ENCODE measurements at regions not wholly inside any gene's neighbourhood (a gene's known extent, or its start where the extent isn't known, plus 50 kb on each side); places are given as distances from the start of the nearest gene placed in this dataset.

- H3K27me3 ChIP-seq = no peaks in the 10 kb centered on the region
- TF ChIP-seq CTCF (IDR thresholded peaks at IDR 0.05) = no peak
- TF ChIP-seq EP300 (IDR thresholded peaks at IDR 0.05) = no peak
- TF ChIP-seq POLR2A (IDR thresholded peaks at IDR 0.05) = no peak
- WGBS, 2 donors = 86 to 91% methylated on average over 1 of the region's 1 CpG
- H3K4me1 ChIP-seq = no peaks in the 10 kb centered on the region
- H3K4me3 ChIP-seq = no peak overlapping the region
- H3K36me3 ChIP-seq = no peaks in the 10 kb centered on the region
- H3K27ac ChIP-seq = no peak overlapping the region
- no peak for DNase-seq (ENCODE audit: low spot score in 2 of 2)
- H3K9me3 ChIP-seq = no peaks in the 10 kb centered on the region
Measured at GRCh38 chr17:53090770-53091169, 732.0 kb upstream of the KIF2B start.

- 84 to 87% methylated on average over 6 of the region's 6 CpGs for WGBS, 2 donors
- no peaks in the 10 kb centered on the region for H3K36me3 ChIP-seq
- H3K27ac ChIP-seq = no peak overlapping the region
- H3K9me3 ChIP-seq = no peaks in the 10 kb centered on the region
- H3K4me3 ChIP-seq = no peak overlapping the region
- no peak for DNase-seq (ENCODE audit: low spot score in 2 of 2)
- no peak for TF ChIP-seq POLR2A (IDR thresholded peaks at IDR 0.05)
- TF ChIP-seq CTCF (IDR thresholded peaks at IDR 0.05) = no peak
- no peak for TF ChIP-seq EP300 (IDR thresholded peaks at IDR 0.05)
- no peaks in the 10 kb centered on the region for H3K27me3 ChIP-seq
- H3K4me1 ChIP-seq = no peaks in the 10 kb centered on the region
Measured at GRCh38 chr17:53088481-53088880, 734.2 kb upstream of the KIF2B start.

- 41 to 50% methylated on average over 4 of the region's 4 CpGs for WGBS, 2 donors
Measured at GRCh38 chr17:53061446-53061845, 761.3 kb upstream of the KIF2B start.

GRCh38 chr17:53058031-53058430 is 764.7 kb upstream of the KIF2B start:
- no peaks in the 10 kb centered on the region for H3K27me3 ChIP-seq
- 72 to 73% methylated on average over 4 of the region's 4 CpGs for WGBS, 2 donors
- H3K4me3 ChIP-seq = no peak overlapping the region
- no peaks in the 10 kb centered on the region for H3K36me3 ChIP-seq
- H3K4me1 ChIP-seq = no peaks in the 10 kb centered on the region
- no peak for DNase-seq (ENCODE audit: low spot score in 2 of 2)
- no peak overlapping the region for H3K27ac ChIP-seq
- TF ChIP-seq EP300 (IDR thresholded peaks at IDR 0.05) (no peak), CTCF (IDR thresholded peaks at IDR 0.05) (no peak), POLR2A (IDR thresholded peaks at IDR 0.05) (no peak)
- peaks cover 0 to 18% (median 0%) of the 10 kb centered on the region in 4 donors for H3K9me3 ChIP-seq

More at GRCh38 chr17:53061446-53061845, 761.3 kb upstream of the KIF2B start:
- Histone ChIP-seq H3K9me3 (peaks cover 0 to 12% (median 0%) of the 10 kb centered on the region in 4 donors), H3K4me1 (no peaks in the 10 kb centered on the region), H3K36me3 (no peaks in the 10 kb centered on the region), H3K27ac (no peak overlapping the region), H3K27me3 (no peaks in the 10 kb centered on the region), H3K4me3 (no peak overlapping the region)
- no peak for TF ChIP-seq EP300 (IDR thresholded peaks at IDR 0.05)
- no peak for TF ChIP-seq POLR2A (IDR thresholded peaks at IDR 0.05)
- TF ChIP-seq CTCF (IDR thresholded peaks at IDR 0.05) = no peak
- no peak for DNase-seq (ENCODE audit: low spot score in 2 of 2)

- Histone ChIP-seq H3K4me1 (no peaks in the 10 kb centered on the region), H3K27me3 (no peaks in the 10 kb centered on the region), H3K4me3 (no peak overlapping the region), H3K27ac (no peak overlapping the region), H3K9me3 (peaks cover 0 to 8% (median 0%) of the 10 kb centered on the region in 4 donors), H3K36me3 (no peaks in the 10 kb centered on the region)
- 60 to 74% methylated on average over 2 of the region's 2 CpGs for WGBS, 2 donors
- no peak for DNase-seq (ENCODE audit: low spot score in 2 of 2)
- no peak for TF ChIP-seq CTCF (IDR thresholded peaks at IDR 0.05)
- no peak for TF ChIP-seq POLR2A (IDR thresholded peaks at IDR 0.05)
- TF ChIP-seq EP300 (IDR thresholded peaks at IDR 0.05) = no peak
Measured at GRCh38 chr17:53046781-53047180, 775.9 kb upstream of the KIF2B start.

Measured in tibial nerve (tissue), 4 donors.